GM21381 (cell line): ENCODE measurements at regions not wholly inside any gene's neighbourhood (a gene's known extent, or its start where the extent isn't known, plus 50 kb on each side); places are given as distances from the start of the nearest gene placed in this dataset.

Source experiments
- ATAC-seq: cut with Tn5 transposase; IDR thresholded peaks from one replicate; pipeline ENCODE4 v1.9.1; 2021; ENCODE audit warnings: mild to moderate bottlenecking, moderate library complexity; ENCODE audit not compliant: unreplicated experiment

DNA sequence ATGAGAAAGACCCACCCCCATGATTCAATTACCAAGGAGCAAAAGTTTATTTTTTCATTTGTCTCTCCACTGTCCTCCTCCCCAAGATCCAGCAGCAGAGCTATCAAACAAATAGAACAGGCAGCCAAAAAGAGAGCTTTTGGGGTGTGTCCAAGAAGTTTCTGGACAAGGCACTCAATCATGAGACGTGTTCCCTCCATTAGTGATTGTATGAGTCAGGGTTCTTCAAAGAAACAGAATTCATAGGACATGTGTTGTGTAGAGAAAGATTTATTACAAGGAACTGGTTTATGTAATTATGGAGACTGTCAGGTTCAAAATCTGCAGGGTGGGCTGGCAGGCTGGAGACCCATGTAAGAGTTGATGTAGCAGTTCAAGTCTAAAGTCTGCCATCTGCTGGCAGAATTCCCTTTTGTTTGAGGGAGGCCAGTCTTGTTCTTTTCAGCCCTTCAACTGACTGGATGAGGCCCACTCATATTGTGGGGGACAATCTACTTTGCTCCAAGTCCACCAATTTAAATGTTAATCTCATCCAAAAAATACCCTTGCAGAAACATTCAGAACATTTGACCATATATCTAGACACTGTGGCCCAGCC lies 248.1 kb upstream of the OPRM1 start:
- ATAC-seq = no peak

DNA sequence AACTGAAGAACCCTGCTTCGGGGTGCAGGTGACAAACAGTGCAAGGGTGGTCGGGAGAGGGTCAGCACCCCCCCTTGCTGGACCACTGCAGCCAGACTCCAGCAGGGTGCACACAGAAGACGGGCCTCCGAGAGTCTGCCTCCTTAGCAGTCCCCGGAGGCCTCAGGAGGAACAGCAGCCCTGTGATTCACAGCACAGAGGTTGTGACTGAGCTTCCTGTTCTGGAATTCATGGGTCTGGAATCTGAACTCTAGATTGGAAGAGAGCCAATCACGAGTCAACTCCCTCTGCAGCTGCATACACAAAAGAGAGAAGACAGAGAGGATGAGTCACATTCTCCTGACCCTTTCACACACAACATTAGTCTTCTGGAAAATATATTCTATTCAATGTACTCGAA lies 249.0 kb upstream of the OPRM1 start:
- ATAC-seq = no peak

DNA sequence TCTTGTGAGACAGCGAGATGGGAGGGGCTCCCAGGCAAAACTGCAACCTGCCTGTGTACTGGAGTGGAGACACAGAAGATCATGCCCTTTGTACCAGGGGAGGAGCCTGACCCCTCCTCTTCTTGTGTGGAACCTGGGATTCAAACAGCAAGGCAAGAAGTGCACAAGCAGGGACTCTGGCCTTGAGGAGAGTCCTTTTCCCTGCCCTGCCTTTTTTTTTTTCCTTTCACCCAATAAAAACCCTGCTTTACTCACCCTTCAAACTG lies 251.8 kb upstream of the OPRM1 start:
- no peak for ATAC-seq

DNA sequence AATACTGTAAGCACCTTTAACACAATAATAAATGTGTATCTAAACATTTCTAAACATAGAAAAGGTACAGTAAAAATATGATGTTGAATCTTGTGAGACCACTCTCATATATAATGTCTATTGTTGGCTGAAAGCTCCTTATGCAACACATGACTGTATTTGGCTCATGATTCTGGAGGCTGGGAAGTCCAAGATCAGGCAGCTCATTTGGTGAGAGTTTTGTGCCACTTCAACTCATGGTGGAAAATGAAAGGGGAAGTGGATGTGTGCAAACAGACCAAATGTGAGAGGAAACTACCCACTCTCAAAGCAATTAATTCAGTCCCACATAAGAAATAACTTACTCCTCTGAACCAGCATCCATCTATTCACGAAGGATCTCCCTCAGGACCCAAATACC lies 257.7 kb upstream of the OPRM1 start:
- no peak for ATAC-seq

DNA sequence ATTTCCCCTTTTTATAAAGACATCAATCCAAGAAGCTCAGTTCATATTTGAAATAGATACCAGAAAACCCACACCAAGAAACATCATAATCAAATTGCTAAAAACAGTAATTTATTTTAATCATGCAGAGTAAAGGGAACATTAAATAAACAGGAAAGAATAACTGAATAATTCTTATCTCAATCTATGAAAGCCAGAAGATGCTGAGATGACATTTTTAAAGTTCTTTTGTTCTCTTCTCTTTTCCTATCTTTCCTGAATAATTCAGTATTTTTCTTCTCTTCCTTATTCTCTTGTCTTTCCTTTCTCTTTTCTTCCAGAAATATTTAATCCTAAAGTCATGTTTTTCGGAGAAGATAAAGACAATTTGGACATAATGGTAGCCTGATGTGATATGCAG lies 259.0 kb upstream of the OPRM1 start:
- no peak for ATAC-seq

DNA sequence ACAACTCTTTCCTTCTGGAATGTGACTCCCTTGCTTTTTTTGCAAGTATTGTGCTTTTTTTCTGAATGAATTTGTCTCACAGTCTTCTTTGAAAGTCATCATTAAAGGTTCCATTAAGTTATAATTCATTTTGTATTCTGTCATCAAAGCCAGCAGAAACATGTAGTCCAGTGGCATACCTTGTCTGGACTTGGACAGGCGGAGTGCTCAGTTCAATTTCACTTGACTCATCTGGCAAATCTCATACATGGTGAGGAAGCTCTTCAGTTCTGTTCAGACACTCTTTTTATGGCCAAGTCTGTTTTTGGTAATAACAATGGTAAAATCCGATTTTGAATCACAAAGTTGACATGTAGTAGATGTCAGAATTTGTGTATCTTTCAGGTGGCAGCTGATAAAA lies 260.8 kb upstream of the OPRM1 start:
- no peak for ATAC-seq

DNA sequence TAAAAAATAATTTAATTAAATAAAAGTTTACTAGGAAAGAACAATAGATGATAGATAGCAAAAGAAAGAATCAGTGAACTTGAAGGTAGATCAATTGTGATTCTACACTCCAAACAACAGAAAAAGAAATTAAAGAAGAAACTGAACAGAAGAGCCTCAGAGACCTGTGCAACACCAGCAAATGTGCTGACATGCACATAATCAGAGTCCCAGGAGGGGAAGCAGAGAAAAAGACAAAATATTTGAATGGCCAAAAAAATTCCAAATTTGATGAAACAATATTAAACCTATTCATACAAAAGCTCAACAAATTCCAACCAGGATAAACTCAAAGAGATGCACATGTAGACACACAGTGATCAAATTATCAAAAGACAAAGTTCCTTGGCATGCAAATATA lies 267.5 kb upstream of the OPRM1 start:
- ATAC-seq = no peak

DNA sequence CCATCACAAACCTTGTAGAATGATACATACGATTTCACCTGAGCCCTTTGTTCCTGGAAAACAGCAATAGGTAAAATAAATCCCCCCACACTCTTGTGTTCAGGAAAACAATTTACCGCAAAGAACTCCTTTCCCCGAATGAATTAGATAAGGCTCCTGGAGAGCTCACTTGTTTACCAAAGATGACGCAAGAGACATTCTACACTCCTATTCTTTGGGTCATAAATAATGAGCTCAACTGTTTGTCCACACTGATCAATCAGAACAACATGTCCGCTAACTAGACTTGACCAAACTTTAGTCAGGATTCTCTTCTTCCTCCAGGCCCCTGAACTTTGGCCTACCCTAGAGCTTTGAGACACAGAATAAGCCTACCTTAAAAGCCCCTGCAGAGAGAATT lies 271.9 kb upstream of the OPRM1 start:
- no peak for ATAC-seq

DNA sequence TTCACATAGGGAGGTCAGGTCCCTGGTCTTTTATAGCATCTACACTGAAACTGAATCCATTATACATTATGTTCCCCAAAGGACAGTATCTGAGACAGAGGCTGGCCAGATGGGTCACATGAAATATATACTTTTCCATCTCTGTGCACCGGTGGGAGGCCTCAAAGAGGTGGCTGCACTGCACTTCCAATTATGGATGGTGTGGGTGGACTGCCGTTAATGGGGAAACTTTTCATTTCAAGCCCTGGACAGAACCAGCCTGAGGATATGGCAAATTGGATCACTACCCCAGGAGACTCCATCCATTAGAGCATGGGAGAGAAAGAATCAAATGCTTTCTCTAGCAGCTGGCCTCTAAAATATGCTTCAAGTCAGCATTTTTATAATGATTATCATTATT lies 280.5 kb upstream of the OPRM1 start:
- ATAC-seq = no peak

DNA sequence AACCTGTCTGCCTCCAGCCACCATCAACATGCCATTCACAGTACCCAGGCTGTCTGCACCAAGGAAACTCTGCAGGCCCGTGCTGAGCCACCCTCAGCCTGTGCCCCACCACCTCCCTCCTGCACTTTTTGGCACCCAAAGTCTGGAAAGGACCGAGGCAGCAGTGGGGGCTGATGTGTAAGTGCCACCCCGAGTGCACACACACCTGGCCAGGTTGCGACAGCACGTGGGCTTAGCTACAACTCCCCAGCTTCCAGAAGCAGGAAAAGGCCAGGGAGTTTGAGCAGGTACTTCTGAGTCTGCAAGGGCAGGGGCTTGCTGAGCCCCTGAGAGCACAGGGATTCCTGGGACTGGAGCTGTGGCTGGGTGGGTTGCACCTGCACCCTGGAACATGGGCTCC lies 303.3 kb upstream of the OPRM1 start:
- no peak for ATAC-seq

DNA sequence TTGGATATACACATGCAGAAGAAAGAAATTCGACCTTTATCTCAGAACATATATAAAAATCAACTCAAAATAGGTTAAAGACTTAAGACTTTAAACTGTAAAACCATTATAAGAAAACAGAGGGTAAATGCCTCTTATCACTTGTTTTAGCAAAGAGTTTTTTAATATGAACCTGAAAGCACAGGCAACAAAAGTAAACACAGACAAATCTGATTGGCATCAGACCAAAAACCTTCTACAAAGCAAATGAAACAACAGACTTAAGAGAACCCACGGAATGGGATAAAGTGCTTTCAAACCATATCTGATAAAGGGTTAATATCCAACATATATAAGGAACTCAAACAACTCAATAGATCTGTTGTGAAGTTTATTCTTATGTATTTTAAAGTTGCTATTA lies 309.9 kb upstream of the OPRM1 start:
- ATAC-seq = no peak

DNA sequence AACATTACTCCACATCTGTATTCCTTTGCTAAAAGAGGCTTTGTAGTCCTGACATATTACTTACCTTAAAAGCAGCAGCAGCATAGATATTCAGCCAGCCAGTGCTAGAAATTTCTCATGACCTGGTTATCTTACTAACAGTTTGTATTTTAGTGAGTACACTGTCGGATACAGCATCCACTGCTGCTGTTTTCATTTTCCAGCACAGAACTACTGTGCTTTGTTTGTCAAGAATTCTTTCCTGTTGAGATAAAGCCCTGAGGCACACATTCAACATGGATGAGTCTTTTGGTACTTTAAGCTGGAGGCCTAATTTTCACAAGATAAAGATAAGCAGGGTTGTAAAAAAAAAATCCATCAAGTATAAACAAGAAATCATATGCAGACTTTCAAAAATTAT lies 311.2 kb upstream of the OPRM1 start:
- ATAC-seq = no peak

DNA sequence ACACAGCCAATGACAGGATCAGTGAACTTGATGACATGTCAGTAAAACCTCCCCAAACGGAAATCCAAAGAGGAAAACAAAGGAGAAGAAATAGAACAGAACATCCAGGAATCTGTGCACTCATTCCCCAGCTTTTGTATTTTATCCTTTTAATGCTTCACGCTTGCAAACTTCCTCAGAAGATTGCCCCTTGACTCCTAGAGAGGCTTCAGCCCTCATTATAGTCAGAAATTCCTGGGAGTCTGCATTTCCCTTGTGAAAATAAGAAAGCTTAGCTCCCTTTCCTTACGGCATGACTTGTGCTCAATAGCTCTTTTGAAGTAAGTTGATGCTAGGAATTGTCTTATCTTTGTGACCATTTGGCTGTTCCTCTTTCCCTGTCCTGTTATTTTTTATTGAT lies 313.6 kb upstream of the OPRM1 start:
- ATAC-seq = no peak

DNA sequence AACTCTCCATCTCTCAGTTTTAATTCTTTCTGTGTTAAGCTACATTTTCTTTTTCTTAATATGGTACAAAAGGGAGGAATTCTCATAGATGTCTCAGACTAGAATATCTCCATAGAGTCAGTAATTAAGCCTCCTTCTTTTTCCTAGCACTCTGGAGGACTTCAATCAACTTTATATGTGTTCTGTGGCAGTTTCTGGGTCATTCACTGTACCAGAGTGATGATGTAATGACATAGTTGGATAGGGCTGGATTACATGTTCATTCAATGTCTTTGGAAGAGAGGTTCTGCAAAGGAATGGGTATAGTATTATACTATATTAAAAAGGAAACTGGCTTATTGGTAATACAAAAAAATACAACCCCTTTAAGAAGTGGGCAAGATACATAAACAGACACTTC lies 318.3 kb upstream of the OPRM1 start:
- ATAC-seq = no peak

DNA sequence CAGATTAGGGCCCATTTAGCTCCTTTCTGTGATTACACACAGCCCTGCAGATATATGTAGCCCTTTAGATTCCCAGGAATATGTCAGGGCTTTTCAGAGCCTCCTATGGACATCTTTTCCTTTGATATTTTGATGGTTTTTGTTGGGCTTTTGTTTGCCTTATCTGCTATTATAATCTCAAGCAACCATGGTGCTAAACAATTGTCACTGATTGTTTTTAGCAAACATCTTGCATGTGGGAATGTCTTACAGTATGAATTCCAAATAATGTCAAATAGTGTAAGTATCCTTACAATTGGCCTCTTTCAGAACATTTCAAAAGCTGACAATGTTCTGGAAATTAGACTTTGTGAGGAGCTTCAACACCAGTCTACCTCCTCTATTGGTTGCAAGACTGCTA lies 333.6 kb upstream of the OPRM1 start:
- ATAC-seq = no peak

DNA sequence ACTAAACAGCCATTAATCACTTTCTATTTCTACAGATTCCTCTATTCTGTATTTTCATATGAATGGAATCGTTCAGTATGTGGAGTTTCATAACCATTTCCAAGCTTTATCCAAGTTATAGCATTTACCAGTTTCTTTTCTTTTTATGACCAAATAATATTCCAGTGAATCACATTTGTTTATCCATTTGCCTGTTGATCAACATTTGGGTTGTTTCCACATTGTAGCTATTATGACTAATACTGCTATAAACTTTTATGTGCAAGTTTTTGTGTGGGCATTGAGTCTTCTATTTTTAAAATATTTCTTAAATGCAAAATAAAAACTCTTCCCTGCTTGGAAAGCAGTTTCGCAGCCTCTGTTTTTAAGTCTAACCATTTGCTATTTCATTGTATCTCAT lies 336.4 kb upstream of the OPRM1 start:
- no peak for ATAC-seq

DNA sequence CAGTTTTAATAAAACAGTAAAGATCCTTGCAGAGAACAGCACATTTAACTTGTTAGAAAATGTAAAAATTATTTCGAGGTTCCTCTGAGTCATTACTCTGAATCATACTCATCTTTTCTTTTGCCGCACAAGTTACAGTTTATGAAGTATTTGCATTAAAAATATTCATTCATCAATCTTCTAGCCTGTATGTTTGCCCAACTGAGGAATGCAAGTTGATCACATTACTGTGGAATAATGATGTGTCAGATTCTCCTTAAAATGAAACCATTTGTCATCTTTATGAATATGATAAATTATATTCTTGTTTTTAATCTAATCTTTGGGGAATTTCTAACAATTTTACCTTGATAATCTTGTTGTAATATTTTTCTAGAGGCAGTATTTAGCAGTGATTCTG lies 340.4 kb upstream of the OPRM1 start:
- ATAC-seq = no peak

DNA sequence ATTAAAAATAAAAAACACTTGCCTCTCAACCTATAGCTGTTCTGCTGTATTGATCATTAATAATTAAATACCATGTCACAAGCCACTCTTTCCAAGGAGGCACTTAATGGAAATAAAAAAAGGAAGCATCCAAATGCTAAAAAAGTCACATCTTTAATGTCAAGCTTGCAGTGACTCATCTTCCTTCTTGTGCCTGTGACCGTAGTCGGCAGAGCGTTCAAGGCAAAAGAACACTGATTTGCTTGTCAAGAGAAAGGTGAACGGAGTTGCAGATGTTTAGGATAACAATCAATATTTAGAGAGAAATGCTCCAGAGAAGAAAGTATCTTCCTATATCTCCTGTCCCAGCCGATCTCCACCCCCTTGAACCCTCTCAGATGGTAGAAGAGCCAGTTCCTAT lies 341.0 kb upstream of the OPRM1 start:
- ATAC-seq = no peak

DNA sequence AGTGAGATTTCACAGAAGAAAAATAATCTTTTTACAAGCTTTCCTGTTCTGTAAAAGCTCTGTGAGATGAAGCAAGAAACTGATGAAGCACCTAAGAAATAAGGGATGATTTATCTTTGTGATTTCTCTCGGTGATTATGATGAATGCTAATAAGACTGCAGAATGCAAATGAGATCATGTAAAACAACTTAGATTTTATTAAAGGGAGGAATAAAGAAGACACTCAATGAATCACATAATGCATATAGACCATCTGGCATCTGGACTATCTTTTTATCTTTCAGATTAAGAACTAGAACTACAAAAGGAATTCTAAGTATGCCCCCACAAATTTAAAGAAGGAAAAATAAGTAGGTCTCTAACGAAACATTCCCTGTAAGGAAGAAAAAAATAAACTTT lies 361.5 kb upstream of the OPRM1 start:
- ATAC-seq = no peak

DNA sequence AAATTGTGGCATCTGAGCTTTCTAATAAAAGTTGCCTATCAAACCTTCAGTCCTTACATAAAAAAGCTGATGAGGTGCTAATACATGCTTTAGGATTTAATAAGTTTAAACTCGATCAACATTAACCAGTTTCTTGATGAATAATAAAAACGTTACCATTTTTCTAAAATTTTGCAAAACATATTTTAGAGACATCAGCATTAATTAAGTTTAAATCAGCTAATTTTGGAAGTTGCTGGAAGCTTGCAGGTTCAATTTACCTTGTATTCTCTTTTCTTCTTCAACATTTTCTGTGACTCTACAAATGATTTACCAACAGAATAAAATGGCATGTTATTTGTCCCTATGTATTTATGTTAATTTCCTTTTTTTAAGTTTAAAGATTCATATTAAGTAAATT lies 365.3 kb upstream of the OPRM1 start:
- ATAC-seq = no peak

DNA sequence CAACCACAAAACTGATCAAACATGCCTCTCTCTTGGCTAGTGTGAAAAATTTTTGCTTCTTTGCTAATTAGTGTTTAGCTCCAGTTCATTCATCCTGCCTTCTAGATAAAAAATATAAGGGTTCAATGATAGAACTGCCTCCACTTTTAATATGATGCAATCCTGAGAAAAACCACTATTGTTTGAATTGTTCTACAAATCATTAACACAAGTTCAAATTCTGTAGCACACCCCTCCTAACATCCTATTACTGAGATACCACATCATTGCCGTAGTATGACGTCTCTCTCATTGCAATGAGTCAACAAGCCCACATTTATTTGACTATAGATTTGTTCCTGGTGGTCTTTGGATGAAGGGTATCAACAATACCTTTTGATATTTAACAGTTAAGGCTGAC lies 365.8 kb upstream of the OPRM1 start:
- ATAC-seq = no peak

DNA sequence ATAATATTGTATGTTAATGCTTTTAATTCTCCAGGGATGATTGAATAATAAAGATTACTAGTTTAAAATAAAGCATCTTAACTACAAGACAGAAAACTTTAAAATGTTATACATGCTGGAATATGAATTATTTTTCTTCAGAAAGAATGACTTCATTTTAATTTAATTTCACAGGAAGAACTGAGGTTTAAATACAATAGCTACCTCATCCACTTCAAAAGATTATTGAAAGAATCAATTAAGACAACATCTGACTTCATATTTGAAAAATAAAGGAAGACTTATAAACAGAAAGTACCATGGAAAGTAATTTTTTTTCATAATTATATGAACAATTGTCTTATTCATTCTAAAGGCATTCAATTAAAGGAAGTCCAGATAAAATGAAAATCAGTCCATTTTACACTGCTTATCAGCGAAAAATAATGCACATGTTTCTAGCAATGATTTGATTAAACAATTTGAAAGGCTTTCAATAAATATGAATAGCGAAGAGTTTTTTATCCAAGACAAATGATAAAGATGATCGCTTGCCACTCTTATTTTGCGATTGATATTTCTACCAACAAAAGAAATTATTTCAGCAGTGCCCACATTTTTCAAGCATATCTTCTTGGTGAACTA lies 368.5 kb upstream of the OPRM1 start:
- no peak for ATAC-seq

DNA sequence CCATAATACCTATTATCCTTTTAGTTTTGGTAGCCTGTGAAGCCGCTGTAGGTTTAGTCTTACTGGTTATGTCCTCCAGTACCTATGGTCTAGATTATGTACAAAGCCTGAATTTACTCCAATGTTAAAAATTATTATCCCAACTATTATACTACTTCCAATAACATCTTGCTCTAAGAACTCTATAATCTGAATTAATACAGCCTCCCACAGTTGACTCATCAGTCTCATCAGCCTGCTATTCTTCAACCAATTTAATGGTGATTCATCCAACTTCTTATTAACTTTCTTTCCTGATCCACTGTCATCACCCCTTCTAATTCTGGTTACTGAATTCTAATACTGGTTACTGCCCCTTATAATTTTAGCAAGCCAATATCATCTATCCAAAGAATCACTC lies 370.3 kb upstream of the OPRM1 start:
- no peak for ATAC-seq

DNA sequence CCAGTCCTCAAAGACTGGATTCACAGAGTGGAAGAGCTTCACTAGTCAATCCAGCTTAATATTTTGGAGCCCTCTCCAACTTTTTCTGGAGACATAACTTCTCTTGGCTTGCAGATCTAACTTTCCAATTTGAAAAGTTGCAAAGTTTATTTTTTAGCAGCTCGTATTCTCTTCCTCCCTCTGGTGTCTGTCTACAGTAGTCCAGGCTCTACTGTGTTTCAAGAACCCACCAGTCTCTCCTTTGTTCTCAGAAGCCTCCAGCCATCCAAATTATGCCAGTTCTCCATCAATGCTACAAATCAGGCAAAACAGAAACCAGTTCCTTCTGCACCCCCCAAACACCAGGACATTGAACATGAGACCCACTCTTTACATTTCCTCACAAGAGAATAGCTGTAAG lies 376.1 kb upstream of the OPRM1 start:
- ATAC-seq = no peak
